ENCODE measurements at regions not wholly inside any gene's neighbourhood (a gene's known extent, or its start where the extent isn't known, plus 50 kb on each side); places are given as distances from the start of the nearest gene placed in this dataset.

DNA sequence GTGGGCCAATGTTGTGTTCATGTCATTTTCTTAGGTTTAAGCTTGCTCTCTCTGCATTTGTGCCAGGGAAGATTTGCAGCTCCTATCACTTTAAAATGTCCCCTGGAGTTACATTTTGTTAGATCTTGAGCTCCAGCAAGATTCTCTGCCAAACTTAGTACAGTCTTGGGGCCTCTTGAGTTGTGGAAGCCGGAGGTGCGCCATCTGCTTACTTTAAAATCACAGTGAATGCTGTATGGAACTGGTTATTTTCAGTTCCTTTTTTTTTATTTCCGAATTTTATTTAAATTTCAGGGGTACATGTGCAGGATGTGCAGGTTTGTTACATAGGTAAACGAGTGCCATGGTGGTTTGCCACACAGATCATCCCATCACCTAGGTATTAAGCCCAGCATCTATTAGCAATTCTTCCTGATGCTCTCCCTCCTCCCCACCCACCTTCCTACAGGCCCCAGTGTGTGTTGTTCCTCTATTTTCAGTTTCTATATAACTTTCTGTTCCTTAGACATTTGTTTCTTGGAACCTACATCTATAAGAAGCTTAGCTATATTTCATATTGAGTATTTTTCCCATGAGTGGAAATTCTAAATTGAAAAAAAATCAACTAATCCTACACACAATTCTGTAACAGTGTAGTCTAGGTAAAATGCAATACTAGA is 114.4 kb upstream of the CREB5 start:
- no peak for TF ChIP-seq EZH2 (IDR thresholded peaks at IDR 0.05; ENCODE audit: borderline replicate concordance, low read length)
- TF ChIP-seq, protein P1, sequence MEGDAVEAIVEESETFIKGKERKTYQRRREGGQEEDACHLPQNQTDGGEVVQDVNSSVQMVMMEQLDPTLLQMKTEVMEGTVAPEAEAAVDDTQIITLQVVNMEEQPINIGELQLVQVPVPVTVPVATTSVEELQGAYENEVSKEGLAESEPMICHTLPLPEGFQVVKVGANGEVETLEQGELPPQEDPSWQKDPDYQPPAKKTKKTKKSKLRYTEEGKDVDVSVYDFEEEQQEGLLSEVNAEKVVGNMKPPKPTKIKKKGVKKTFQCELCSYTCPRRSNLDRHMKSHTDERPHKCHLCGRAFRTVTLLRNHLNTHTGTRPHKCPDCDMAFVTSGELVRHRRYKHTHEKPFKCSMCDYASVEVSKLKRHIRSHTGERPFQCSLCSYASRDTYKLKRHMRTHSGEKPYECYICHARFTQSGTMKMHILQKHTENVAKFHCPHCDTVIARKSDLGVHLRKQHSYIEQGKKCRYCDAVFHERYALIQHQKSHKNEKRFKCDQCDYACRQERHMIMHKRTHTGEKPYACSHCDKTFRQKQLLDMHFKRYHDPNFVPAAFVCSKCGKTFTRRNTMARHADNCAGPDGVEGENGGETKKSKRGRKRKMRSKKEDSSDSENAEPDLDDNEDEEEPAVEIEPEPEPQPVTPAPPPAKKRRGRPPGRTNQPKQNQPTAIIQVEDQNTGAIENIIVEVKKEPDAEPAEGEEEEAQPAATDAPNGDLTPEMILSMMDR (IDR thresholded peaks at IDR 0.05; ENCODE audit: low read length), result no peak
- Histone ChIP-seq H3K4me2 (ENCODE audit: low read length) (no peak overlapping the region), H3F3A (ENCODE audit: insufficient read depth, low read length) (no peaks in the 10 kb centered on the region), H3K9me2 (ENCODE audit: low read depth, low read length) (no peaks in the 10 kb centered on the region), H3K9me3 (ENCODE audit: low read length) (no peaks in the 10 kb centered on the region), H3K27ac (ENCODE audit: low read depth, low read length, poor library complexity, severe bottlenecking) (no peak overlapping the region), H3K27me3 (ENCODE audit: insufficient read depth, low read length) (0 out of 2 replicates have a peak, but pooled peaks cover 5% of the 10 kb centered on the region), H3K4me3 (ENCODE audit: low read depth, low read length, poor library complexity, severe bottlenecking) (no peak overlapping the region), H3K9ac (ENCODE audit: low read length) (no peak overlapping the region), H4K20me1 (ENCODE audit: insufficient read depth, low read length) (no peaks in the 10 kb centered on the region), H2AFZ (ENCODE audit: low read length) (no peak overlapping the region), H3K36me3 (ENCODE audit: insufficient read depth, low read length) (no peaks in the 10 kb centered on the region), H3K4me1 (ENCODE audit: insufficient read depth, low read length, severe bottlenecking) (peaks cover 3% of the 10 kb centered on the region), H3K79me2 (ENCODE audit: insufficient read depth, low read length) (no peaks in the 10 kb centered on the region)

DNA sequence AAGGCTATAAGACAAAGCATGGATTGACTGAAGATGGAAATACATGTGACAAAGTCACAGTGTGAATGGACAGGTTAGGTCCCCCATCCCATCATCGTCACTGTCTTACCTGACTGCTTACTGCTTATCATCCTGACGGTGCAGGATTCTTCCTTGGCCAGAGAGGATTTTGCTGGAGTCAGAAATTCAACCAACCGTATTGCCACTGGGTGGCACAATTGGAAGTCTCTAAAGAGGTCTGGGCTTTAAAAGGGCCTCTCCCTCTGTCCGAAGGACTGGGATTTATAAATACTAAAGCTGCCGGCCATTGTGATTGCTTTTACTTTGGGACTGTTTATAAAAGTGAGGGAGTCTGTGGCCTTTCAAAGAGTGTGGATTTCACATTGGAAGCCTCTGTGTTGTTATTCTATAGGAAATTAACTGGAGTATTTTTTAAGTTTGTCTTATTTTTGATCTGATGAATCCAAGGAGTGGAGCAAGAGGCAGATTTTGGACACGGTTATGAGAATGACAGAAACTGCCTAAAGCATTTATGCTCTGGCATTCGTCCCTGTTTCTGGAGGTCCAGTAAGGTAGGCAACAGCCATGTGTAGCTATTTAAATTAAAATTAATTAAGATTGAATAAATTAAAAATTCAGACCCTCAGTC is 113.3 kb upstream of the CREB5 start:
- no peaks in the 10 kb centered on the region for H3K79me2 ChIP-seq (ENCODE audit: insufficient read depth, low read length)
- TF ChIP-seq, protein P1 (IDR thresholded peaks at IDR 0.05; ENCODE audit: low read length), result peak; percentile 39; the same call in 1 of the 2 replicates
- TF ChIP-seq EZH2 (IDR thresholded peaks at IDR 0.05; ENCODE audit: borderline replicate concordance, low read length), result no peak
- H3K9me3 ChIP-seq (ENCODE audit: low read length), result no peaks in the 10 kb centered on the region
- no peaks in the 10 kb centered on the region for H3K9me2 ChIP-seq (ENCODE audit: low read depth, low read length)
- H4K20me1 ChIP-seq (ENCODE audit: insufficient read depth, low read length), result no peaks in the 10 kb centered on the region
- H3K36me3 ChIP-seq (ENCODE audit: insufficient read depth, low read length), result no peaks in the 10 kb centered on the region
- H3K9ac ChIP-seq (ENCODE audit: low read length), result no peak overlapping the region
- H3K4me1 ChIP-seq (ENCODE audit: insufficient read depth, low read length, severe bottlenecking), result peaks cover 3% of the 10 kb centered on the region
- H3K4me2 ChIP-seq (ENCODE audit: low read length), result no peak overlapping the region
- 0 out of 2 replicates have a peak, but pooled peaks cover 5% of the 10 kb centered on the region for H3K27me3 ChIP-seq (ENCODE audit: insufficient read depth, low read length)
- H3F3A ChIP-seq (ENCODE audit: insufficient read depth, low read length), result no peaks in the 10 kb centered on the region
- H2AFZ ChIP-seq (ENCODE audit: low read length), result no peak overlapping the region
- no peak overlapping the region for H3K27ac ChIP-seq (ENCODE audit: low read depth, low read length, poor library complexity, severe bottlenecking)
- no peak overlapping the region for H3K4me3 ChIP-seq (ENCODE audit: low read depth, low read length, poor library complexity, severe bottlenecking)

DNA sequence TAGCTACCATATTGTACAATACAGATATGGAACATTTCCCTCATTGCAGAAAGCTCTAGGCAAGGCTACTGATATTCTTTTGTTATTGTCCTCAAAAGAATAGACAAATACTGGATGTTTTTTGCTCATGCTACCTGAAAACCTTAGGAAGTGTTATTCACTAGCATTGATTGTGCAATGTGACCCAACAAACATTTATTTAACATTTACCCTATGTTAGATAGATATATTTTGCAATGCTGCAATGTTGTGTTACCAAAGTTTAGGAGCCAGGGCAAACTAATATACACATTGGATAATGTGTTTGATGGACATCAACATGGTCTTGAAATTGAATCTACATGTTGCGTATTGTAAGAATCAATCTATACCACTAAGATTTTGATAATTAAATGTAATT is 112.8 kb upstream of the CREB5 start:
- H3K27me3 ChIP-seq (ENCODE audit: insufficient read depth, low read length), result 0 out of 2 replicates have a peak, but pooled peaks cover 5% of the 10 kb centered on the region
- TF ChIP-seq, protein P1 (IDR thresholded peaks at IDR 0.05; ENCODE audit: low read length), result no peak
- TF ChIP-seq EZH2 (IDR thresholded peaks at IDR 0.05; ENCODE audit: borderline replicate concordance, low read length), result no peak
- H2AFZ ChIP-seq (ENCODE audit: low read length), result no peak overlapping the region
- H3K79me2 ChIP-seq (ENCODE audit: insufficient read depth, low read length), result no peaks in the 10 kb centered on the region
- no peaks in the 10 kb centered on the region for H3K9me2 ChIP-seq (ENCODE audit: low read depth, low read length)
- no peak overlapping the region for H3K9ac ChIP-seq (ENCODE audit: low read length)
- H3K9me3 ChIP-seq (ENCODE audit: low read length), result no peaks in the 10 kb centered on the region
- H4K20me1 ChIP-seq (ENCODE audit: insufficient read depth, low read length), result no peaks in the 10 kb centered on the region
- no peaks in the 10 kb centered on the region for H3F3A ChIP-seq (ENCODE audit: insufficient read depth, low read length)
- H3K4me3 ChIP-seq (ENCODE audit: low read depth, low read length, poor library complexity, severe bottlenecking), result no peak overlapping the region
- H3K27ac ChIP-seq (ENCODE audit: low read depth, low read length, poor library complexity, severe bottlenecking), result no peak overlapping the region
- no peaks in the 10 kb centered on the region for H3K36me3 ChIP-seq (ENCODE audit: insufficient read depth, low read length)
- H3K4me2 ChIP-seq (ENCODE audit: low read length), result no peak overlapping the region
- H3K4me1 ChIP-seq (ENCODE audit: insufficient read depth, low read length, severe bottlenecking), result peaks cover 3% of the 10 kb centered on the region
